Tibial nerve (tissue), 4 donors: ENCODE measurements at regions not wholly inside any gene's neighbourhood (a gene's known extent, or its start where the extent isn't known, plus 50 kb on each side); places are given as distances from the start of the nearest gene placed in this dataset.
"Not testable (repeated sequence)": the region's sequence is repeated elsewhere in the genome, so short reads cannot be mapped to it uniquely, and the experiment has no call there.

Source experiments
- DNase-seq, 2 donors: peaks; one replicate each; pipeline ENCODE4 v3.0.0-alpha.2; 2019; ENCODE audit warnings: low spot score in 2 of 2
- H3K27ac ChIP-seq, 4 donors: fragments of 200-600 bp; sonication (generic) in 3 of 4; one replicate each; pipeline ENCODE4 v1.5.1; 2017 to 2019; ENCODE audit warnings: mild to moderate bottlenecking in 1 of 4
- H3K27me3 ChIP-seq, 2 donors: fragments of 200-600 bp; sonication (generic) in 1 of 2; one replicate each; pipeline versions ENCODE4 v1.5.1 to v1.6.0; 2017 to 2019
- H3K36me3 ChIP-seq, 3 donors: fragments of 200-600 bp; sonication (generic); one replicate each; pipeline ENCODE4 v1.5.1; 2018 to 2019
- H3K4me1 ChIP-seq, 4 donors: fragments of 200-600 bp; sonication (generic) in 3 of 4; one replicate each; pipeline ENCODE4 v1.5.1; 2017 to 2019
- H3K4me3 ChIP-seq, 4 donors: fragments of 200-600 bp; sonication (generic) in 3 of 4; one replicate each; pipeline ENCODE4 v1.5.1; 2017 to 2019; ENCODE audit warnings: mild to moderate bottlenecking in 1 of 4, moderate library complexity in 1 of 4
- H3K9me3 ChIP-seq, 4 donors: fragments of 200-600 bp; sonication (generic) in 3 of 4; one replicate each; pipeline ENCODE4 v1.5.1; 2017 to 2019
- CTCF ChIP-seq, 5 experiments: fragments of 200-600 bp in 3 of 5; fragments of 450-650 bp in 2 of 5; sonication (generic) in 3 of 5; IDR thresholded peaks; one replicate each; pipeline ENCODE4 v1.5.1; 2016 to 2019; ENCODE audit warnings: antibody characterized with exemption in 5 of 5, mild to moderate bottlenecking in 3 of 5, moderate library complexity in 2 of 5
- EP300 ChIP-seq, 2 donors: sonication (generic); formaldehyde crosslinking; IDR thresholded peaks; one replicate each; pipeline ENCODE4 v1.6.1; 2017; ENCODE audit warnings: antibody characterized with exemption in 2 of 2, mild to moderate bottlenecking in 1 of 2
- POLR2A ChIP-seq, 2 donors: fragments of 450-650 bp; IDR thresholded peaks; one replicate each; pipeline ENCODE4 v1.6.1; 2017; ENCODE audit warnings: antibody characterized with exemption in 2 of 2, mild to moderate bottlenecking in 2 of 2, moderate library complexity in 2 of 2
- WGBS, 2 donors: methylation state at CpG; one replicate each; pipeline ENCODE4 v1.1.5; 2018; 5-methylcytosine and 5-hydroxymethylcytosine counted together

- 67 to 72% methylated on average over 2 of the region's 2 CpGs for WGBS, 2 donors
Observed at GRCh38 chr9:65437724-65438123, 152.7 kb upstream of the FOXD4L5 start.

DNA sequence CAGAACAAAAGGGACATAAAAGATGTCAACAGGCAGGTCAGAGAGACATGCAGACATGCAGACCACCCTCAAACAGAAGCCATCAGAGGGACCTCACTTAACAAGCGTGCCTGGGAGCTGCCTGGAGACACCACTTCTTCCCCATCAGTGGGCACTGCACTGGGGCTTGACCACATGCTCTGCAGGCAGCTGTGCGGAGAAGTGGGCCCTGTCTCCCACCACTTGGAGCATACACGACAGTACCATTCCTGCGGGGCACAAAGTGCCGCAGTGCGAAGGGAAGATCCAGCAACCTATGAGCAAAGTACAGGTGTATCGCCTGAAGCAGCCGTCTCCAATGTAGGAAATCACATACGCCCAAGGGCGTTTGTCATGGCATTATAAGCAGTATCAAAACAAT, 150.5 kb upstream of the FOXD4L5 start:
- Histone ChIP-seq H3K27ac (no peak overlapping the region), H3K9me3 (peaks cover 0 to 41% (median 0%) of the 10 kb centered on the region in 4 donors), H3K4me1 (no peaks in the 10 kb centered on the region), H3K36me3 (no peaks in the 10 kb centered on the region), H3K4me3 (no peak overlapping the region), H3K27me3 (no peaks in the 10 kb centered on the region)
- WGBS, 2 donors, result 88% methylated on average over 7 to 10 of the region's 10 CpGs
- DNase-seq, result no peak
- TF ChIP-seq EP300 (IDR thresholded peaks at IDR 0.05), result no peak

More at GRCh38 chr9:65437724-65438123, 152.7 kb upstream of the FOXD4L5 start:
- H3K27ac ChIP-seq, result no peak overlapping the region
- no peaks in the 10 kb centered on the region for H3K36me3 ChIP-seq
- peaks cover 0 to 28% (median 0%) of the 10 kb centered on the region in 4 donors for H3K9me3 ChIP-seq
- no peaks in the 10 kb centered on the region for H3K4me1 ChIP-seq
- TF ChIP-seq CTCF (IDR thresholded peaks at IDR 0.05) (no peak), POLR2A (IDR thresholded peaks at IDR 0.05) (no peak), EP300 (IDR thresholded peaks at IDR 0.05) (no peak)
- no peaks in the 10 kb centered on the region for H3K27me3 ChIP-seq
- no peak for DNase-seq
- H3K4me3 ChIP-seq, result no peak overlapping the region

DNA sequence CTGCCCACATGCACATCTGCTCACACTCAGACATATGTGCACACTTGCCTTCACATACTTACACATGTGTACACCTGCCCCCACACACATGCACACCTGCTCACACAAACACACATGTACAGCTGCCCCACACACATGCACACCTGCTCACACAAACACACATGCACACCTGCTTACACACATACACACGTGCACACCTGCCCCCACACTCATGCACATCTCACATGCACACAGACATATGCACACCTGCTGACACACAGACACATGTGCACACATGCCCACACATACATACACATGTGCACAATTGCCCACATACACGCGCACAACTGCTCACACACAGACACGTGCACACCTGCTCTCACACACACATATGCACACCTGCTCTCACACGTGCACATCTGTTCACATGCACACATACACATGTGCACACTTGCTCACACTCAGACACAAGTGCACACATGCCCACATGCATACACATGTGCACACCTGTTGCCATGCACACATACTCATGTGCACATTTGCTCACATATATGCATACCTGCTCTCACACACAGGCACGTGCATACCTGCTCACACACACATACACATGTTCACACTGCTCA, 147.8 kb upstream of the FOXD4L5 start:
- no peaks in the 10 kb centered on the region for H3K4me1 ChIP-seq
- no peak for TF ChIP-seq EP300 (IDR thresholded peaks at IDR 0.05)
- TF ChIP-seq POLR2A (IDR thresholded peaks at IDR 0.05), result no peak
- no peak for TF ChIP-seq CTCF (IDR thresholded peaks at IDR 0.05)
- DNase-seq, result no peak
- H3K27me3 ChIP-seq, result no peaks in the 10 kb centered on the region
- H3K36me3 ChIP-seq, result no peaks in the 10 kb centered on the region
- no peak overlapping the region for H3K27ac ChIP-seq
- H3K9me3 ChIP-seq, result peaks cover 0 to 53% (median 0%) of the 10 kb centered on the region in 4 donors
- 91 to 93% methylated on average over 6 of the region's 6 CpGs for WGBS, 2 donors
- no peak overlapping the region for H3K4me3 ChIP-seq

GRCh38 chr9:65432051-65432450, 147.0 kb upstream of the FOXD4L5 start:
- WGBS, 2 donors, result 84 to 94% methylated on average over 2 of the region's 2 CpGs
- no peak for DNase-seq
- Histone ChIP-seq H3K4me3 (no peak overlapping the region), H3K27ac (no peak overlapping the region), H3K27me3 (no peaks in the 10 kb centered on the region), H3K36me3 (no peaks in the 10 kb centered on the region), H3K9me3 (peaks cover 0 to 50% (median 0%) of the 10 kb centered on the region in 4 donors), H3K4me1 (no peaks in the 10 kb centered on the region)
- TF ChIP-seq POLR2A (IDR thresholded peaks at IDR 0.05) (no peak), EP300 (IDR thresholded peaks at IDR 0.05) (no peak), CTCF (IDR thresholded peaks at IDR 0.05) (no peak)

GRCh38 chr9:65430221-65430620, 145.2 kb upstream of the FOXD4L5 start:
- no peak overlapping the region for H3K27ac ChIP-seq
- DNase-seq, result no peak
- H3K36me3 ChIP-seq, result no peaks in the 10 kb centered on the region
- peaks cover 0 to 49% (median 0%) of the 10 kb centered on the region in 4 donors for H3K9me3 ChIP-seq
- H3K4me1 ChIP-seq, result no peaks in the 10 kb centered on the region
- WGBS, 2 donors, result 70 to 76% methylated on average over 7 of the region's 7 CpGs
- TF ChIP-seq EP300 (IDR thresholded peaks at IDR 0.05) (no peak), CTCF (IDR thresholded peaks at IDR 0.05) (no peak), POLR2A (IDR thresholded peaks at IDR 0.05) (no peak)
- H3K27me3 ChIP-seq, result no peaks in the 10 kb centered on the region
- H3K4me3 ChIP-seq, result no peak overlapping the region

GRCh38 chr9:65427361-65427760, 142.4 kb upstream of the FOXD4L5 start:
- peaks cover 0 to 57% (median 0%) of the 10 kb centered on the region in 4 donors for H3K9me3 ChIP-seq
- not testable (repeated sequence) for H3K4me1 ChIP-seq, H3K27me3 ChIP-seq, H3K4me3 ChIP-seq, H3K27ac ChIP-seq, H3K36me3 ChIP-seq, DNase-seq
- WGBS, 2 donors, result 89 to 91% methylated on average over 4 of the region's 4 CpGs

GRCh38 chr9:65426813-65427212, 141.8 kb upstream of the FOXD4L5 start:
- 80 to 81% methylated on average over 9 of the region's 10 CpGs for WGBS, 2 donors
- not testable (repeated sequence) for DNase-seq

More at GRCh38 chr9:65426813-65427212, 141.8 kb upstream of the FOXD4L5 start:
- peaks cover 0 to 62% (median 0%) of the 10 kb centered on the region in 4 donors for H3K9me3 ChIP-seq
- not testable (repeated sequence) for H3K27ac ChIP-seq, H3K36me3 ChIP-seq, H3K4me1 ChIP-seq, H3K4me3 ChIP-seq, H3K27me3 ChIP-seq
